CD4-positive, alpha-beta T cell treated with Interleukin-1 beta for 1 hour (primary cell): ENCODE measurements at regions not wholly inside any gene's neighbourhood (a gene's known extent, or its start where the extent isn't known, plus 50 kb on each side); places are given as distances from the start of the nearest gene placed in this dataset.

Experiments used
- DNase-seq, 2 donors: peaks; one replicate each; pipeline ENCODE4 v3.0.0-alpha.2; 2020 to 2022

DNA sequence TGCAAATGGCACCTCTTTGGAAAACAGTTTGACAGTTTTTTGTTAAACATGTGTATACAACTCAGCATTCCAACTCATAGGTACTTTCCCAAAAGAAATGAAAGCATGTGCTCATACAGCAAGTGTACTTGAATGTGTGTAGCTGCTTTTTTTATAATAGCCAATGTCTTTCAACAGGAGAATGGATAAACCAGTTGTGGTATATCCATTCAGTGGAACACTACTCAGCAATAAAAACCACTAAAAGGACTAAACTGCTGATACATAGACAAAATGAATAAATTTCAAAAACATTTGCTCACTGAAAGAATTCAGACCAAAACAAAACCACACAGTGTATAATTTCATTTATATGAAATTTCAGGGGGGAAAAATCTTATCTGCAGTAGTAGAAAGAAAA, 267.3 kb downstream of the NR2F1-AS1 start:
- DNase-seq = no peak

DNA sequence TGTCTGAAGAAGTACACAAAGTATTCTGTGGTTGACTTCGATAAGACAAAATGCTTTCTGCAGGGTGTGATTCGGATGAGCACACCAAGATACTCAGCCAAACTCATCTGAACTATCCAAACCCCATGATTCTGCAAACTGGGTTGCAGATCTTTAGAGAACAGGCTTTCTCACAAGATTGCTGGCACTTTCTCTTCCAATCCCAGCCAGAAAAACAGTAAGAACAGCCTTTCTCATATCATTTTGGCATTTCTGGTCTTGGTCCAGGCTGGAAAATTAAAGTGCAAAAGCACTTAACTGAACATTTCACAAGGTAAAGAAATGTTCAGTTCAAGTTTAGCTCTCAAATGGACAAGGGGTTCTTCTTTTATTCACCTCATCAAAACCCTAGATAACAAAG, 269.1 kb downstream of the NR2F1-AS1 start:
- no peak for DNase-seq

DNA sequence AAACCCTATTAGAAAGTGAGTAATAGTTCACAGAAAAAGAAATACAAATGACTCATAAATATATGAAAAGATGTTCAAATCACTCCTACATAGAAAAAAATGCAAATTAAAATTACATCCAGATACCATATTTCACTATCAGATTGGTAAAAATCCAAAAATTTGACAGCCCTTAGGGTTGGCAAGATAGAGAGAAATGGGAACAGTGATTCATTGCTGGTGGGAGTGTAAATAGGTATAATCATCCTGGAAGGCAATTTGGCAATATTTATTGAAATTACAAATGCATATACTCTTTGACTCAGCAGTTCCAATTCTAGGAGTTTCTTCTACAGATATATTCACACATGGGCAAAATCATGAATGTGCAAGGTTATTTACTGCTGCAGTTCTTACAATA, 273.5 kb downstream of the NR2F1-AS1 start:
- no peak for DNase-seq

DNA sequence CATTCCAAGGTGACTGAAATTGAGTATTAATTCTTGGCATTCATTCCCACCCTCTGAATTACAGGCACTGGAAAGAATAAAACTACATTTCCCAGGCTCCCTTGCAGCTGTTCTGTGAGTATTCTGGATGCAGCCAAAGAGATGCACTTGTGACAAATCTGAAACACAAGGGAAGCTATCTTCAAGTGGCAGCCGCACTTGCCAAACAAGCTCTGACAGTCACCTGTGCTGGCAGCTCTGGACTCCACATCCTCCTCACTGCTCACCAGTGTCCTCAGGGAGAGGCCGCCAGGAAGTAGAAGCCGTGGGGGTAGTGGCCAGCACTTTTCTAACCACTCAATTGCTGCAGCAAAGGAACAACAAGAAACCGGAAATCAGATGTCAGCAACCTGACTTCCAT, 275.0 kb downstream of the NR2F1-AS1 start:
- DNase-seq = no peak

DNA sequence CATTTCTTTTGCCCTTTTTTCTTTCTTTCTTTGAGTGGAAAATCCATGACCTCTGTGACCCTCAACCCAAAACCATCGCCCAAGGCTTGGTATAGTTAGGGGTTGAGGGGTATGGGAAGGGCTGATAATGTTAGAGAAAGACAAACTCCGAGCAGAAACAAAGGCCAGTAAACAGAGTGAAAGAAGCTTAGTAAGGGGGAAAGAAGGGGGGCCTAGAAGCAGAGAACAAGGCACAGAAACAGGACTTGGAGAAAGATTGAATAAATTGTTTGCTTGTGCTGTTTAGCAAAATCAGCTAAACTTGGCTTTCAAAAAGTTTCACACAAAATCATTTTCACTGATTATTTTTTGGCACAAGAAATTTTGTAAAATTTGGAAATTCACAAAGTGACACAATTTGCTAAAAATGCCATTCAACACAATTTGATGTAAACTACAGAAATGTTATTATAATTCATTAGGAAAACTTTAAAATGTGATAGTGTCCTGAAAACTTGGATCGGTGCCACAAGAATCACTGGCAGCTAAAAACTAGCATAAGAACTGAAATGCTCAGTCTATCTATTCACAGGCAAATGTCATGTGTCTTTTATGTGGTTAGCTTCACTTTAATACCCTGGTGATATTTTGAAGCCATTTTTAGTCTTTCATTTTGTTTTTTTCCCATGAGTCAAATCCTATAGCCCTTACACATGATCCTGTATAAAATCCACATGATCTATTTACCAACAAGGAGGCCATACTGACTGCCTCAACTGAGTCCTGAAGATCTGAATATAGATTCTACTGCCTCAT, 276.4 kb downstream of the NR2F1-AS1 start:
- no peak for DNase-seq

DNA sequence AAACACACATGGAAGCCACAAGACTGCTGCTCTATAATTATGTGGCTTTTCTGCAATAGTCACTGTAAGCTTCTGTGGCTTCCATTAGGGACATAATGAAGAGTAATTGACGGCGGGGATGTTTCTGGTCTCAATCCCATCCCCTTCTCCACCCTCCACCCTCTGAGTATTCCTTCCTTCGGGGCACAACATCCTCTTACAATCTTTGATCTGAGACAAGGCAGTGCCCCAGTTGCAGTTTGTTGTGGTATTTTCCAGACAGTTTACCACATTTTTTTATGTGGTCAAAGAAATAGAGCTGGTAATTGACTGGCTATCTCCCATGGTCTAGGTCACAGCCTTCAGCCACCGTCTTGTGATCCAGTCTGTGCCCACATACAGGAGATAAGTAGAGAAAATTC, 277.7 kb downstream of the NR2F1-AS1 start:
- DNase-seq = no peak

DNA sequence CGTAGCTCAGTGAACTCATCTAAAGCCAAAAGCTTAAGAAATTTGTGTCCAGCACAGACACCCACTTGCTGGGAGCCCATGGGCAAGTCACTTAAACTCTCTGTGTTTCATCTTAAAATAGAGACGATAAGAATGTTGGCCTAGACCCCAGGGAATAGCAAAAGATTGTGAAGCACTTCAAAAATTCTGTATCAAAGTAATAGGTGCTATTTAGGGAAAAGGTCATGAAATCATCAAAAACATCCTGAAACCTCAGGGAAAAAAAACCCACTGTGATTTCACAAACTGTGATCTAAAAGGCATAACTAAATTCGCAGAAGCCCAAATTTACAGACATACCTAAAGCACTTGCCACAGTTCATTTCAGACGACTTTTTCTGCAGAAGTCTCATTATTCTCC, 278.3 kb downstream of the NR2F1-AS1 start:
- no peak for DNase-seq

DNA sequence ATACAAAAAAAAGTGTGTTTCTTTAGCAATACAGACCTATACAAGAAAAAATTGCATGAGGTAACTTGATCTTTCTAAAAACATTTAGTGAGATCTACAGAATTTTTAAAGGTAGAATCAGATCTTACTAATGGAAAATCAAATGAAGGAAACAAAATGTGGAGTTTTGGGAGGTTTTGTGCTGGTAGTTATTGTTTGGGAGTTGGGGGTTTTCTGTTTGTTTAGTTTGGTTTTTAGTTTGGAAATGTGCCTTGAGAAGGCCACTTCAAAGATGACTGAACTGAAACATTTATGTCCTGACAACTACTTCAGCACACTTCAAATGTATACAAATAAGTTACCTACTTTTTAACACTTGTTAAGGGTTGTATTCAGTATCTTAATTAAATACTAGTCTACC, 280.1 kb downstream of the NR2F1-AS1 start:
- DNase-seq = no peak

DNA sequence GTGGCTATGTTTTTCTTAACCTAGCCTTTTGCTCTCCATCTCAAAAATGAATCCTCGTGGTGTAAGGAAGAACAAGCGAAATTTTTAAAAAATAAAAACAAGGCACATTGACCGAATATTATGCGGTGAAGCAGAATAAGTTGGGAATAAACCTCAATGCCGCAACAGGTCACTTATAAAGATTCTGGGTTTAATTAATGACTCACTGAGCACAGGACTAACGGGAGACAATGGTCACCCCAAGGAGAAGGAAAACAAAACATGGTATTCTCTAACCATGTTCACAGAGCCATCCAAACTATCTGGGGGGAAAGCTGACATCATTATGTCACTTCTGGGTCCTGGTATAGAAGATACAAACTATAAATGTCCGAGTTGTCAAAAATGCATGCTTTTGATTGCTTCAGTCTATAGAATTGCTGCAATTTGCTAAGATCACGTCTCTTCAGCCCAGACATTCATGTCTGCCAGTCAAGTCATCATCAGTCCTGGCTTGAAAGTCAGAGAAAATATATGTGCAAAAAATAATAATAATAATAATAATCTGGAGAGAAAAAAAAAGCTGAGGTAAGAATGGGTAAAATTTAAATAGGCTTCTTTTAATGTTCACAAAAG, 280.6 kb downstream of the NR2F1-AS1 start:
- no peak for DNase-seq

DNA sequence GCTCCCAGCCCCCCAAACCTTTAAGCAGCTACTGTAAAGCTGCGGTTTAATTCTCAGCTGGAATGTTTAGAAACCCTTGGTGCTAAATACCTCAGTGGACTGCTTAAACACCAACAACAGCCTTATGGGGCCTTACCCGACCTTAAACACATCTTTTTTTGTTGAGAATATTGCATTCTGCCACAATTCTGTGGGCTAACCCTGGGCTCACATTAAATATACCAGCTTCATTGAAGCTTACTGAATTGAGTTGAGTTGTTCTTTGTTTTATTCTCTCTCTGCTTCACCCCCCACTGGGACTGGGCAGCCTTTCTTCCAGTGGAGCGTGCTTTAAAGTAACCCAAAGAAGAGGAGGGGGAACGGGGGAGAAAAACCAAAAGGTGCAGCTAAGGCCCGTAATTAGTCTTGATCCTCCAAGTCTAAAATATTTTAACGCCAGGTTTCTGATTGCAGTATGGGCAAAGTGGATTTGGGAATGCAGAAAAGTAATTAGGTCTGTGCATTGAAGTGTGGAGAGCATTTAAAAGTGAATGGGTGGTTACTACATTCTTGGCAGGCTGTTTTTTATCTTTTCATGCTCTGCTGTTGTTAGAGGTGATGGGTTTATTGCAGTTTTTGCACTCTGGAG, 281.2 kb downstream of the NR2F1-AS1 start:
- no peak for DNase-seq

DNA sequence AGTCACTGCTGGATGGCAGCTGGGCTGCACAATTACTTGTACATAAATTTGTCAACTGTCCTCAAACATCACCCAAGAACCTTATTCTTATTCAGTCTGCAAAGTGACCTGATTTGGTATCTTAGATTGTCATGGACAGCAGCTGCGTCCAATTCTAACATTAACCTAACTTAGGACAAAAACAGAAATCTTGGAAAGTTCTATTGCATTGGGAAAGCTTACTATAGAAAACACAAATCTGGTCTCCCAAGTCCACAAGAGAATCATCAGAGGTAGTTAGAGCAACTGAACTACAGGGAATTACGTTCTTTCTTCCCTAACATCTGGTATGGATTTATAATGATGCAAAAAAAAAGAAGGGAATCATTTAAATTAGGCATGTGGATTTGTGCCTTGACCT, 283.9 kb downstream of the NR2F1-AS1 start:
- no peak for DNase-seq

DNA sequence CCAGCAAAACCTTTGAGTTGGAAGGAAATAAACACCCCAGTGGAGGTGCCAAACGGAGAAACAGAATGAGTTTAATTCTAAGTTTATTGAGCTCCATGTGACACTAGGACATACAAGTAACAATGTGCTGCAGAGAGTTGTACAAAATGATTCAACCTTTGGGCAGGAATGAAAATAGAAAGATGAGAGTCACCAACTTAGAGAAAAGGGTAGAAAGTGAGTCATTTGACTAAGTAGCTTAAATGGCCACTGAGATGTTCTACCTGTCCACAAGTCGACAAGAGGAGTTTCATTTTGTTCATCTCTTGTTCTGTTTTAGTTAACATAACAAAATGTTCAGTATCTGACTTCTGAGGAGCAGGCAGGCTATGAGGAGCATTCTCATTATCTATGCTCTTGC, 284.7 kb downstream of the NR2F1-AS1 start:
- DNase-seq = no peak

DNA sequence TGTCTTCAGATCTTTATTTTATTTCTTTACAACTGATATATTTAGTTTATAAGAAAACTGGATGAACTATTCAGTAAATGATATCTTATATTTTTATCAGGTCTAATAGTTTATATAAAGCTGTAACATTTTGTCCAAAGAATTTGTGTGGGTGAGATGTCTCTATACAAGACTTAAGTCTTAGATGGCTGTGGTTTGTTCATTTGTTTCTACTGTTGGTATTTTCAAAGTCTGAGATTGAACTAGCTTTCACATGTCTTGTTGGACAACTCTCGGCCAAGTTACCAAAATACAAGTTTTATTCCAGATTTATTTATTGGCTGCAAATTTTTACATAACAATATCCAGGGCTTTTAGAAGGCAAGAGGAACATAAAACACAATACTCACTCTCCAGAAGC, 286.0 kb downstream of the NR2F1-AS1 start:
- no peak for DNase-seq

DNA sequence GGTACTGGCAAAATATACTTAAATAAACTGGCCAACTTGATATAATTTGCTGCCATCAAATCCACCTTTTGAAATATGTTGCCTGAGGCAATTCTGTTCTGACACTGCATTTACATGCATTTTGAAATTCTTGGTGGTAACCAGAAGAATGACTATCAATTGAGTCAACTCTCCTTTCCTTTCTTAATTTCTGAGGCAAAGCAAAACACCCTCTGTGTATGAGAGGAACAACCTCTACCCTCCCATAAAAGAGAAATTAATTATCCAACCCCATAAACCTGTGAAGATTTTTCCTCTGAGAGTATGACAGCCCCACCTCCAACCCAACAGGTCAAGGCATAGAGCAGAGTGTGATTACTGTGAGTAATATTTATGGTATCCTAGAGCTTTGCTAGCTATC, 286.8 kb downstream of the NR2F1-AS1 start:
- DNase-seq = no peak

DNA sequence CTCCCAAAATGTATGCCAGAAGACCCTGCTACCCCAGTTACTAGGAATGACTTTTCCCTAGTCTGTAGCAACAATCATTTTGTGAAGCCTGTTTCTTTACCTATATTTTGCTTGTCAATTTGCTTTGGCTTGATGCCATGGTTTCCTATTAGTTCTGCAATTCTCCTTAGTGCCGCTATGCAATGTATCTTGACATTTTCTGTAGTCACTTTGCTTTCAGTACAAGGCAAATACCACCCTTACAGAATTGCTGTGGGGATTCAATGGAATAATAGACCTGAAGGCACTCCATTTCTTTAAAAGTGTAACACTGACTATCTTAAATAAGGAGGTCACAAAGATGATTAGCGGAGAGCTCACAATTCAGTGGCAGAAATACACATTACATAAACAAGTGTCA, 291.1 kb downstream of the NR2F1-AS1 start:
- DNase-seq = no peak

DNA sequence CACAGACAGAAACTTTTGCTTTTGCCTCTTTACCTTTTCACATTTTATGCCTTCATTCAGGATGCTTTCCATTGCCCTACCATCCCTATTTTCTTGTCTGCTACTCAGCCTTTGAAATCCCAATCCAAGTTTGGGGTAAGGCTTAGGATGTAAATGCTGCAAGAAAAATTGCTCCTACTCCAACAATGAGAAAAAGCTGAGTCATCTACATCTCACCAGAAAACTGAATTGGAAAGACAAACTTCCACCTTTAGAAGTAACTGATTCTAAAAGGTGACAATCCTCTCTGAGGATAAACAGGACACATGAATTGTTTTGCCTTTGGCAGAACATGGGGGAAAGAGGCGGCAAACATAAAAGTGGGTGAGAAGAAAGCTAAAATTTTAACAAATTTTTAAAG, 295.6 kb downstream of the NR2F1-AS1 start:
- no peak for DNase-seq

DNA sequence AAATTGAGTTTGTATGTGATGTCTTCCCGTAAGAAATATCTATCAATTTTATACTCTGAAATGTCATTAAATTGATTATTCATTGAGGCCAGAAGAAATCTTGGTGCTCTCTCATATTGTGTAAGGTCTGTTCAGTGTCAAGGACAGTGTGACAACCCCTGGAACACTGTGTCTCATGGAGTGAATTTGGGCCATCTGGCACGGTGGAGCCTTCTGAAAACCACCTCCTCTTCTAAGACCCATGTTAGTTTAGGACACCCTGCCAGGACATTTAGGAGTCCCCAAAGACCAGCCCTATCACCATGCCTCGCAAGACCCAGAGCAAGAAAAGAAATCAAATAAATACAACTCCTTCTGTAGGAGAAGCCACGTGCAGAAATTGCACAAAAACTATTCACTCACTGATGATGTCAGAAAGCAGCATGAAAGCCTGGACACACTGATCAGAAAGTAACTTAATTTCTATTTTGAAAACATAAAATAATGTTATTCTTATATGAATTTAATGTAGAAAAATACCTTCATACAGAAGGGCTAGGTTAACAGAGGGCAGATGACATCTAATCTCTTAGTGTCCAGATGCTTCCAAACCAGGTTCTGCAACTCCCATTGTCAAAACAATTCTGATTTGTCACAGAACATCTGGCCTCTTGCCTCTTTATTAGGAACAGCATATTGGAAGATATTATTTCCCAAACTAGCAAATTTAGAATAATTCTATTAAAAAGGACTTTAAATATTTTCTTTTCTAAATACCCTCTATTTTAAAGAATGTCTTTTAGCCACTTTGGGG, 298.8 kb downstream of the NR2F1-AS1 start:
- no peak for DNase-seq

DNA sequence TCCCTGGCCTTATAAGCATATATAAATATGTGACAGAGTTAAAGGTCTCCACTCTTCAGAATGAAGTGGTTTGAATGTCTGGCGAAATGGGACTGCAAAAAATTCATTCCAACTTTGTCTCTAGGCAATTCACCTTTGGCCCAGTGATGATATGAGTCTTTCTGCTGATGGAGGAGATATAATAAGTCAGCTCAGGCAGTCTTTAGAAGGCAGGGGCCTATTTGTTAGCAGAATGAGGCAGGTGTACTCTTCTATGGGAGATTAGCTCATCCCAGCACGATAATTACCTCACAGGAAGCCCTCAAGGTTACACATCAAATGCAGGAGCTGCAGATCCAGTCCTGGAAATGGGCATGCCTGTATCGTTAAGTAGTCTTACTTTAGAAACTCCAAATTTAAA, 300.5 kb downstream of the NR2F1-AS1 start:
- DNase-seq = no peak

DNA sequence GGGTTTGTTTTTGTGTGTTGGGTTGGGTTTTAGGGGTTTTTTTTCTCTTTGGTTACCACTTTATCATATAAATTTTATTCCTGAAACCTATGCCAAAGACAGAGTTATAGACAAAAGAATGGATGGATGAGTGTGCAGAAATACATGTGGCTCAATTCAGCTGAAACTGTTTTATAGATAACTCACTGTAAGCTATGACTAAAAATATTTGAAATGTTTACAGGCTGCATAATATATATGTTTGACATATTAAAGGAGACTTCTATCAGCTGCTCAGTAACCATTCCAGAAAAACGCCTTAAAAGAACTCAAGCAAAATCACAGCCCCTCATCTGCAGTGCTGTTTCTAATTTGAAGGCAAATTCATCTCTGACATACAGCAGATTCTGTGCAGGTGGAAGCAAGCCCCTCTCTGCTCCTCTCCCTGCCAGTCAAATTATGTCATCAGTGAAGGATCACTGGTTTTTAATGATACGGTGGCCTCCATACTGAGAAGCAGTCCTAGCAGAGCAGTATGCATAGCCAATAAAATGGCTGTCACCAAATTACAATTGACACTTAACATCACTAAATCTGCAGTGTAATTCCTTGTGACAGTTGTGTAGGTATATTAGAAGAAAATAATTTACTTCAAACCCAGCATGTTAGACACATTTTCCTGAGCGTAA, 301.6 kb downstream of the NR2F1-AS1 start:
- no peak for DNase-seq

DNA sequence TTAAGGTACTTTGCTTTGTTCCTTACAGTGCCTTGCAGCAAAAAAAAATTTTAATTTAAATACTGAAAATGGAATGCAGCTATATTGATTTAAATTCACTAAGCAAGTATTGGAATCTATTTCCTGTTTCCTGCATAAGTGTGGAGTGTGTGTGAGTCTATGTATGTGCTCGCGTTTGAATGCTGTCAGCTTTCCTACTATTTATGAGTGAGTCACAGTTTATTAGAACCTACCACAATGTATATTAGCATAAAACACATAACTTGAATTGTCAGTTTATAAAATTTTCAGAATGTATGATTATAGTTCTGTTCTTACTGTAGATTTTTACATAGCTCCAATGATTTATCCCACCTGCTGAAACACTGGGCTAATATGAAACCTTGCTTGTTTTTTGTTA, 302.1 kb downstream of the NR2F1-AS1 start:
- no peak for DNase-seq

DNA sequence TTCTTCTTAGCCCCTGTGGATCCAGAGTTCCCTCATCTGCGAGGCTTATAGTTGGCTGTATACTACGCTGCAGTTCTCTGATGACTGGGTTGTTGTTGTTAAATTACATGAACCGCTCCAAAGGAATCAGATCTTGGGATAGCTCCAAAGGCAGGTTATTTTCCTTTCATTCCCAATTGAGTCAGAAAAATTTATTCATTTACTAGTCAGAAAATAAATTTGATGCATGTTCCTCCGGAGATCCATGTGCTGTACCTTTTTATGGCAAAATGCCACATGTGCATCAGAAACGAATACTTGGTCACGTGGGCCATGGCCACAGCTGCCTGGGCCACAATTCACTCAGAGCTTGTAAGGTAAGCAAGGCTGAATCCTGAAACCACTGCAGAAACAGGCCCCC, 304.0 kb downstream of the NR2F1-AS1 start:
- no peak for DNase-seq

DNA sequence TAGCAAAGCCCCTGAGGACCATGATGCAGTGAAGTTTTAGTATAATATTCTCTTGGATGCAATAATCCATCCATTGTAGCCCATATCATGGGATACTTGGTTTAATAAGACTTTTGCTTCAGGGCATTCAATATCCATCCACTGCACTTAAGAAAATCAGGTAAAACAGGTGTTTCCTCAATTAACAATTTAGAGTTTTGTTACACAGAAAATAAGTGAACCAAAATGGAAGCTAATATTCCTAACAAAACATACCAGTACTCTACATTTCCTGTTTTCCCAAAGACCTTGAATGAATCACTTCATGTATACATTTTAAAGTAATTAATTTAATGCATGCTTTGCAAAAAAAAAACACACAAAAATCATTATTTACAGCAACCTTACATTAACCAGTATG, 305.6 kb downstream of the NR2F1-AS1 start:
- DNase-seq = no peak

DNA sequence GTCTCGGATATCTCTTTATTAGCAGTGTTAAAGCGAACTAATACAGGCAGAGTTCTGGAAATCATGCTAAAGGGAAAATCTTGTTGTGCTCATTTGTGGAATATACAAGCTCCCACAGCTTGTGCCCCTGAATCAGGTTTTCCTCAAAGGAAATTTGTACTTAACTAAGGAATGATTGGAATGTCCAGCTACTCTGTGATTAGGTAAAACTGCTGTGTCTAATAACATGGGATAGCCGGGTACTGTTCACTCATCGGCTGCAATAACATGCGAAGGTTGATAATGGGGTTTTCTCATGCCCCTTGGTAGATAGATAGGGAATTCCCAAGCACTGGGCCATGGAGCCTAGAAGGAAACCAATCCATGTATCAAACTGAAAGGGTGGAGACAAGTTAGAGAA, 306.7 kb downstream of the NR2F1-AS1 start:
- no peak for DNase-seq
